SK-N-MC (cell line): ENCODE measurements at regions not wholly inside any gene's neighbourhood (a gene's known extent, or its start where the extent isn't known, plus 50 kb on each side); places are given as distances from the start of the nearest gene placed in this dataset.

Experiments
- EZH2 ChIP-seq: fragments of 200-600 bp; sonication (generic); IDR thresholded peaks from one replicate; pipeline ENCODE4 v1.6.1; 2017; ENCODE audit warnings: antibody characterized with exemption
- FOXP2 ChIP-seq: optimal IDR thresholded peaks from 2 replicates; pipeline ENCODE3; 2011; ENCODE audit warnings: mild to moderate bottlenecking, moderate library complexity; ENCODE audit not compliant: insufficient read depth; ENCODE audit errors: extremely low read length, control extremely low read depth
- POLR2AphosphoS5 ChIP-seq: IDR thresholded peaks from 2 replicates; pipeline ENCODE4 v1.6.1; 2012; ENCODE audit warnings: mild to moderate bottlenecking, low read depth, low read length, borderline replicate concordance

GRCh38 chr11:112864672-112865071 is 96.5 kb upstream of the NCAM1 start:
- TF ChIP-seq EZH2: no peak
- TF ChIP-seq POLR2AphosphoS5: no peak
- no peak for TF ChIP-seq FOXP2
